ENCODE measurements at regions not wholly inside any gene's neighbourhood (a gene's known extent, or its start where the extent isn't known, plus 50 kb on each side); places are given as distances from the start of the nearest gene placed in this dataset.

DNA sequence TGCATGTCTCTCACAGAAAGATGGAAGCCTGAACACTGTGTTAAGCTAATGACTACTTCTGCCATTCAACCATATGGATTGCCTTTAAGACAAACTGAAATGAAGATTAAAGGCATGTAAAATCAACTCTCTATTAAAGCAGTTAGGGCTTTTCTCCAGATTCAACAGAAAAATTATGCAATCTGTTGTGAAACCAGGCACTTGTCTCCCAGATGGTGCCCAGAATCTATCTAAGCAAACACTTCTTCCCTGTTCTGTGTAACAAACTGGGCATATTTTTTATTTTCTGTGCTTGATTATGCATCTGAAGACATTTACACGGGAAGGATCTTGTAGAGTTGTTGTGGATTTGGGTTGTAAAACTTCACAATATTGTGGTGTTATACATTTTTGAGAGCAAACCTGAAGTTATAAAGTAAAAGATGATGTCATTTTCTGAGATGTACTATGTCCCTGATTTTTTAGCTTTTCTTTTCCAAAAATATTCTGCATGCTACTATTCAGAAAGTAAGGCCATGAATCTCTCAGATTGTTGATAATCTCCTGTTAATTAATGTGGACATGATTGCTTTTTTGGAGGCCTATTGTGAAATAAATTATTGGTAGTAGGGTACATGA is 1550.3 kb downstream of the CDH8 start:
- no peak for DNase-seq
- intact Hi-C loops (cut with DNase I) = no loop called here
- no peak overlapping the region for H3K27ac ChIP-seq
- H3K4me1 ChIP-seq = no peaks in the 10 kb centered on the region
- peaks cover 0 to 3% (median 0%) of the 10 kb centered on the region in 4 donors for H3K9me3 ChIP-seq
- no peaks in the 10 kb centered on the region for H3K27me3 ChIP-seq
- H3K36me3 ChIP-seq = no peaks in the 10 kb centered on the region
- TF ChIP-seq POLR2AphosphoS5 (IDR thresholded peaks at IDR 0.05) = no peak
- TF ChIP-seq EP300 (IDR thresholded peaks at IDR 0.05) = no peak
- no peak for TF ChIP-seq POLR2A (IDR thresholded peaks at IDR 0.05)
- TF ChIP-seq, protein P1, sequence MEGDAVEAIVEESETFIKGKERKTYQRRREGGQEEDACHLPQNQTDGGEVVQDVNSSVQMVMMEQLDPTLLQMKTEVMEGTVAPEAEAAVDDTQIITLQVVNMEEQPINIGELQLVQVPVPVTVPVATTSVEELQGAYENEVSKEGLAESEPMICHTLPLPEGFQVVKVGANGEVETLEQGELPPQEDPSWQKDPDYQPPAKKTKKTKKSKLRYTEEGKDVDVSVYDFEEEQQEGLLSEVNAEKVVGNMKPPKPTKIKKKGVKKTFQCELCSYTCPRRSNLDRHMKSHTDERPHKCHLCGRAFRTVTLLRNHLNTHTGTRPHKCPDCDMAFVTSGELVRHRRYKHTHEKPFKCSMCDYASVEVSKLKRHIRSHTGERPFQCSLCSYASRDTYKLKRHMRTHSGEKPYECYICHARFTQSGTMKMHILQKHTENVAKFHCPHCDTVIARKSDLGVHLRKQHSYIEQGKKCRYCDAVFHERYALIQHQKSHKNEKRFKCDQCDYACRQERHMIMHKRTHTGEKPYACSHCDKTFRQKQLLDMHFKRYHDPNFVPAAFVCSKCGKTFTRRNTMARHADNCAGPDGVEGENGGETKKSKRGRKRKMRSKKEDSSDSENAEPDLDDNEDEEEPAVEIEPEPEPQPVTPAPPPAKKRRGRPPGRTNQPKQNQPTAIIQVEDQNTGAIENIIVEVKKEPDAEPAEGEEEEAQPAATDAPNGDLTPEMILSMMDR (IDR thresholded peaks at IDR 0.05) = no peak
- WGBS, 2 donors = 70 to 84% methylated on average over 1 of the region's 1 CpG
- H3K4me3 ChIP-seq = no peak overlapping the region

DNA sequence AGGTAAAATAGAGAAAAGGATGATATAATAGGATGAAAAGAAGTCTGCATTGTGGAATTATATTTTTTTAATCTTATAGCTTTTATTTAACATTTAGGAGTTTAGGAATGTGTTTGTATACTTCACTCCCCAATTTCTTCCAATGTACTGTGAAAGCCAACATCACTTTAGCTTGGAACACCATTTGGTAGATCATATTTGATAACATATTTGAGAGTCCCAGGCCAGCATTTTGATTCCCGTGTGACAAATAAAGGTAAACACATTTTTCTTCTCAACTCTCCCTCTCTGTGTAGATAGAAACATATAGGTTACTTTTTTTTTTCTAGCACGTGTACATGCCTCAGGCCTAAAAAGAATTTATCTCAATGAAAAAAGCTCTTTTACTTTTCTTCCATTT is 1551.3 kb downstream of the CDH8 start:
- H3K9me3 ChIP-seq = peaks cover 0 to 3% (median 0%) of the 10 kb centered on the region in 4 donors
- WGBS, 2 donors = 83 to 87% methylated on average over 2 of the region's 2 CpGs
- H3K27ac ChIP-seq = no peak overlapping the region
- no peak for DNase-seq
- no peak for TF ChIP-seq POLR2A (IDR thresholded peaks at IDR 0.05)
- TF ChIP-seq, protein P1 (IDR thresholded peaks at IDR 0.05) = no peak
- TF ChIP-seq POLR2AphosphoS5 (IDR thresholded peaks at IDR 0.05) = no peak
- no peak for TF ChIP-seq EP300 (IDR thresholded peaks at IDR 0.05)
- intact Hi-C loops (cut with DNase I) = no loop called here
- no peaks in the 10 kb centered on the region for H3K4me1 ChIP-seq
- no peaks in the 10 kb centered on the region for H3K36me3 ChIP-seq
- no peaks in the 10 kb centered on the region for H3K27me3 ChIP-seq
- no peak overlapping the region for H3K4me3 ChIP-seq

DNA sequence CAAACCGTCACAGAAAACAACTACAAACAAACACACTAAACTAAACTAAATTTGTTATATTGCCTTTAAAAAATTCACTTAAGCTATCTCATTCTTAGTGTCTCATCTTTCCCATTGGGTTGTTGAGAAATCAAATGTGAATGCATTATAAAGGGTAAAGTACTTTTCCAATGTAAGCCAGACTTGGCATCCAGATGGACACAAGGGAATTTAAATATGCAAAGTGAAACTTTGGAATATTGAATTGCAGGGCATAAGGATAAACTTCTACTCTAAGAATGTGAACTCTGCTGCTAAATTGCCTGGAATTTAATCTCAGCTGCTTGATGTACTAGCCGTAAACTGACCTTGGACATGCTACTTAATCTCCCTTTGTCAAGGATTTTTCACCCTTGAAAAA is 1554.6 kb downstream of the CDH8 start:
- no peaks in the 10 kb centered on the region for H3K4me1 ChIP-seq
- H3K4me3 ChIP-seq = no peak overlapping the region
- no peaks in the 10 kb centered on the region for H3K36me3 ChIP-seq
- H3K9me3 ChIP-seq = peaks cover 0 to 3% (median 0%) of the 10 kb centered on the region in 4 donors
- no peak overlapping the region for H3K27ac ChIP-seq
- TF ChIP-seq, protein P1 (IDR thresholded peaks at IDR 0.05) = no peak
- no peak for TF ChIP-seq POLR2A (IDR thresholded peaks at IDR 0.05)
- TF ChIP-seq EP300 (IDR thresholded peaks at IDR 0.05) = no peak
- TF ChIP-seq POLR2AphosphoS5 (IDR thresholded peaks at IDR 0.05) = no peak
- intact Hi-C loops (cut with DNase I) = no loop called here
- H3K27me3 ChIP-seq = no peaks in the 10 kb centered on the region
- WGBS, 2 donors = 82 to 83% methylated on average over 2 of the region's 2 CpGs
- DNase-seq = no peak

DNA sequence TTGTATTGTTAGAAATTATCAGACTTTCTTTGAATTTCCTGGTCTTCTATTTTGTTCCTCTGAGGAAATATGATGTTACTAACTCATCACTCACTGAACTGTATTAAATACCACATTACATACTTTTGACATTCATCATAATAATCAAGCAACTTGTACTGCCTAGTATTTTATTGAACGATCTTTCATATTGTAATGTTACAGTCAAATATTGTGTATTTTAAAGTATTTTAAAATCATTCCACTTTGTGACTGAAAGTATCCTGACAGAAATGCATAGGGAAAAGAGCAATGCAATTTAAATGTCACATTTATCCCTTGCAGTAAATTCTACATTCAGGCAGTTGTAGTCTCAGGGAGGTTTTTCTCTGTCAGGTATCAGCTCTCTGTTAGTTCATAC is 1557.4 kb downstream of the CDH8 start:
- intact Hi-C loops (cut with DNase I) = no loop called here
- H3K9me3 ChIP-seq = no peaks in the 10 kb centered on the region
- no peaks in the 10 kb centered on the region for H3K4me1 ChIP-seq
- H3K27me3 ChIP-seq = no peaks in the 10 kb centered on the region
- no peaks in the 10 kb centered on the region for H3K36me3 ChIP-seq
- DNase-seq = no peak
- WGBS, 2 donors = 95 to 96% methylated on average over 1 of the region's 1 CpG
- no peak overlapping the region for H3K4me3 ChIP-seq
- TF ChIP-seq POLR2A (IDR thresholded peaks at IDR 0.05) (no peak), EP300 (IDR thresholded peaks at IDR 0.05) (no peak)
- no peak overlapping the region for H3K27ac ChIP-seq

DNA sequence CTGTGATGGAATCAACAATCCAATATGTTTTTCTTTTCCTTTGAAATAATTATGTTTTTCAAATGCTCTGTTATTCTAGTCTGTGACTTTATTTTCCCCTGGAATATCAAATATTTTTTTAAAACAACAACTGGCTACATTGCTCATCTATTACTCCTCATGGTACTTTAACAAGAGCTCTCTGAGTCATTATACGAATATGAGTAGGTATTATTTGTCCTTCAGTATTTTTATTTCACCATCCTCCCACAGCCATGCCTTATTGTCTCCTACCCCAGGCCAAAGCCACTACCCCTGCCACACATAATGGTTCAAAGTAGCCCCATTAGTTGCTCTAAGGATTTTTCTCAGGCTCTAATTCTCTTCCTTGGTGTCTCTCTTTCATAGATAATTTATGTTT is 1572.3 kb downstream of the CDH8 start:
- no peaks in the 10 kb centered on the region for H3K27me3 ChIP-seq
- H3K9me3 ChIP-seq = peaks cover 0 to 4% (median 0%) of the 10 kb centered on the region in 4 donors
- DNase-seq = no peak
- TF ChIP-seq POLR2AphosphoS5 (IDR thresholded peaks at IDR 0.05) (no peak), POLR2A (IDR thresholded peaks at IDR 0.05) (no peak), EP300 (IDR thresholded peaks at IDR 0.05) (no peak)
- TF ChIP-seq, protein P1 (IDR thresholded peaks at IDR 0.05) = no peak
- no peak overlapping the region for H3K27ac ChIP-seq
- H3K36me3 ChIP-seq = no peaks in the 10 kb centered on the region
- H3K4me1 ChIP-seq = no peaks in the 10 kb centered on the region
- WGBS, 2 donors = 79 to 88% methylated on average over 1 of the region's 1 CpG
- intact Hi-C loops (cut with DNase I) = no loop called here
- no peak overlapping the region for H3K4me3 ChIP-seq
